Colonic mucosa (tissue), 4 donors: ENCODE measurements at regions not wholly inside any gene's neighbourhood (a gene's known extent, or its start where the extent isn't known, plus 50 kb on each side); places are given as distances from the start of the nearest gene placed in this dataset.
"Not testable (repeated sequence)": the region's sequence is repeated elsewhere in the genome, so short reads cannot be mapped to it uniquely, and the experiment has no call there.

Experiments used
- DNase-seq: peaks from one replicate; pipeline ENCODE4 v3.0.0-alpha.2; 2020
- H3K27ac ChIP-seq: fragments of 200-600 bp; one replicate; pipeline ENCODE4 v1.8.0; 2021
- H3K27me3 ChIP-seq: fragments of 200-600 bp; one replicate; pipeline ENCODE4 v1.8.0; 2021
- H3K36me3 ChIP-seq: fragments of 200-600 bp; one replicate; pipeline ENCODE4 v1.8.0; 2021
- H3K4me1 ChIP-seq: fragments of 200-600 bp; one replicate; pipeline ENCODE4 v1.8.0; 2021; ENCODE audit warnings: mild to moderate bottlenecking
- H3K4me3 ChIP-seq: fragments of 200-600 bp; one replicate; pipeline ENCODE4 v1.8.0; 2021
- H3K9ac ChIP-seq, 2 donors: one replicate each; pipeline ENCODE4 v1.7.0; 2013; ENCODE audit warnings: control low read depth in 2 of 2, low read depth in 2 of 2, low read length in 2 of 2
- H3K9me3 ChIP-seq: fragments of 200-600 bp; one replicate; pipeline ENCODE4 v1.8.0; 2021
- CTCF ChIP-seq: fragments of 200-600 bp; IDR thresholded peaks from one replicate; pipeline ENCODE4 v1.8.0; 2022; ENCODE audit warnings: antibody characterized with exemption, mild to moderate bottlenecking
- intact Hi-C: fragments of 100-400 bp; cut with DNase I; formaldehyde crosslinking; loops from one replicate; pipeline ENCODE4 v1.14.1; 2022
- donor health status: healthy.
- donor health status: DM: no; HTN: no; CAD: no.
- donor health status: DM: no; HTN: no; CAD: no.

GRCh38 chr6:71007298-71007697 is 50.4 kb upstream of the B3GAT2 start:
- H3K9me3 ChIP-seq, DNase-seq, H3K9ac ChIP-seq, H3K4me3 ChIP-seq, H3K4me1 ChIP-seq, intact Hi-C loops, H3K36me3 ChIP-seq, H3K27me3 ChIP-seq, H3K27ac ChIP-seq: not testable (repeated sequence)

- Histone ChIP-seq H3K36me3 (no peaks in the 10 kb centered on the region), H3K9ac (no peak overlapping the region), H3K9me3 (no peaks in the 10 kb centered on the region), H3K4me3 (no peak overlapping the region), H3K27ac (no peak overlapping the region), H3K27me3 (no peaks in the 10 kb centered on the region), H3K4me1 (no peaks in the 10 kb centered on the region)
- DNase-seq, result no peak
- no peak for TF ChIP-seq CTCF
- intact Hi-C loops, result no loop called here
Measured at GRCh38 chr6:71011871-71012371, 55.1 kb upstream of the B3GAT2 start.

GRCh38 chr6:71012866-71013469 is 56.1 kb upstream of the B3GAT2 start:
- DNase-seq, result no peak
- intact Hi-C loops, result no loop called here
- peak; percentile 77 for TF ChIP-seq CTCF
- no peaks in the 10 kb centered on the region for H3K36me3 ChIP-seq
- H3K9ac ChIP-seq, result no peak overlapping the region
- H3K27ac ChIP-seq, result no peak overlapping the region
- no peaks in the 10 kb centered on the region for H3K9me3 ChIP-seq
- H3K4me3 ChIP-seq, result no peak overlapping the region
- H3K4me1 ChIP-seq, result no peaks in the 10 kb centered on the region
- no peaks in the 10 kb centered on the region for H3K27me3 ChIP-seq

GRCh38 chr6:71015392-71015791 is 58.5 kb upstream of the B3GAT2 start:
- no peak for TF ChIP-seq CTCF
- Histone ChIP-seq H3K4me3 (no peak overlapping the region), H3K4me1 (no peaks in the 10 kb centered on the region), H3K27me3 (no peaks in the 10 kb centered on the region), H3K9me3 (no peaks in the 10 kb centered on the region), H3K9ac (no peak overlapping the region), H3K27ac (no peak overlapping the region), H3K36me3 (no peaks in the 10 kb centered on the region)
- intact Hi-C loops, result no loop called here
- DNase-seq, result no peak

- Histone ChIP-seq H3K27ac (no peak overlapping the region), H3K4me1 (no peaks in the 10 kb centered on the region), H3K4me3 (no peak overlapping the region), H3K9ac (no peak overlapping the region), H3K36me3 (no peaks in the 10 kb centered on the region), H3K27me3 (no peaks in the 10 kb centered on the region), H3K9me3 (no peaks in the 10 kb centered on the region)
- DNase-seq, result no peak
- no peak for TF ChIP-seq CTCF
- intact Hi-C loops, result no loop called here
Measured at GRCh38 chr6:71028236-71028876, 71.5 kb upstream of the B3GAT2 start.

GRCh38 chr6:71028877-71029252 is 72.0 kb upstream of the B3GAT2 start:
- DNase-seq, result no peak
- Histone ChIP-seq H3K9me3 (no peaks in the 10 kb centered on the region), H3K27ac (no peak overlapping the region), H3K4me3 (no peak overlapping the region), H3K27me3 (no peaks in the 10 kb centered on the region), H3K4me1 (no peaks in the 10 kb centered on the region), H3K9ac (no peak overlapping the region), H3K36me3 (no peaks in the 10 kb centered on the region)
- TF ChIP-seq CTCF, result no peak
- intact Hi-C loops, result no loop called here
